GM23338 (cell line): ENCODE measurements at regions not wholly inside any gene's neighbourhood (a gene's known extent, or its start where the extent isn't known, plus 50 kb on each side); places are given as distances from the start of the nearest gene placed in this dataset.

Source experiments
- ATAC-seq: fragments of 200-7000 bp; cut with Tn5 transposase; 3 replicates; pipeline ENCODE4 v1.9.1; 2020
- DNase-seq: peaks from one replicate; pipeline ENCODE4 v3.0.0-alpha.2; 2015; ENCODE audit warnings: low spot score
- H2AFZ ChIP-seq: fragments of 200-600 bp; sonication (generic); 2 replicates; pipeline ENCODE4 v1.8.0; 2016; ENCODE audit warnings: antibody characterized with exemption, mild to moderate bottlenecking, moderate library complexity
- H3F3A ChIP-seq: fragments of 200-600 bp; sonication (generic); replicated peaks from 2 replicates; pipeline ENCODE4 v1.8.0; 2017; ENCODE audit warnings: antibody characterized with exemption, mixed run types, low read depth
- H3K27ac ChIP-seq: fragments of 200-600 bp; sonication (generic); 2 replicates; pipeline ENCODE4 v1.6.1; 2016; ENCODE audit warnings: low read depth
- H3K27me3 ChIP-seq: fragments of 200-600 bp; sonication (generic); 2 replicates; pipeline ENCODE4 v1.8.0; 2016; ENCODE audit warnings: mild to moderate bottlenecking, mixed run types, moderate library complexity; ENCODE audit not compliant: insufficient read depth
- H3K36me3 ChIP-seq: fragments of 200-600 bp; sonication (generic); 2 replicates; pipeline ENCODE4 v1.8.0; 2016; ENCODE audit warnings: mild to moderate bottlenecking; ENCODE audit not compliant: insufficient read depth
- H3K4me1 ChIP-seq: fragments of 200-600 bp; sonication (generic); 2 replicates; pipeline ENCODE4 v1.8.0; 2016; ENCODE audit warnings: mild to moderate bottlenecking, moderate library complexity; ENCODE audit not compliant: insufficient read depth
- H3K4me2 ChIP-seq: fragments of 200-600 bp; sonication (generic); 2 replicates; pipeline ENCODE4 v1.7.1; 2017; ENCODE audit warnings: mixed run types
- H3K4me3 ChIP-seq: fragments of 200-600 bp; sonication (generic); 2 replicates; pipeline ENCODE4 v1.6.1; 2016; ENCODE audit warnings: mixed run types
- H3K79me2 ChIP-seq: fragments of 200-600 bp; sonication (generic); replicated peaks from 2 replicates; pipeline ENCODE4 v1.8.0; 2017; ENCODE audit warnings: mild to moderate bottlenecking; ENCODE audit not compliant: insufficient read depth
- H3K9me2 ChIP-seq: fragments of 200-600 bp; sonication (generic); 2 replicates; pipeline ENCODE4 v1.8.0; 2017; ENCODE audit not compliant: insufficient read depth
- H4K20me1 ChIP-seq: fragments of 200-600 bp; sonication (generic); replicated peaks from 2 replicates; pipeline ENCODE4 v1.8.0; 2017; ENCODE audit warnings: mild to moderate bottlenecking; ENCODE audit not compliant: insufficient read depth
- H3K27ac Mint-ChIP-seq: 2 replicates; pipeline ENCODE4 v1.8.0; 2020; ENCODE audit warnings: inconsistent platforms, mild to moderate bottlenecking, moderate library complexity, mixed read lengths
- H3K27me3 Mint-ChIP-seq: 3 replicates; pipeline ENCODE4 v1.8.0; 2022; ENCODE audit warnings: low read depth, mild to moderate bottlenecking, moderate library complexity, mixed read lengths, inconsistent platforms; ENCODE audit not compliant: insufficient read depth, poor library complexity
- H3K36me3 Mint-ChIP-seq: 3 replicates; pipeline ENCODE4 v1.8.0; 2021; ENCODE audit warnings: low read depth, mild to moderate bottlenecking, inconsistent platforms, moderate library complexity, mixed read lengths
- H3K4me1 Mint-ChIP-seq: 3 replicates; pipeline ENCODE4 v1.8.0; 2020; ENCODE audit warnings: mild to moderate bottlenecking, inconsistent platforms, mixed read lengths
- H3K4me3 Mint-ChIP-seq: 3 replicates; pipeline ENCODE4 v1.8.0; 2021; ENCODE audit warnings: moderate library complexity, mild to moderate bottlenecking, inconsistent platforms, mixed read lengths
- H3K9me3 Mint-ChIP-seq: 3 replicates; pipeline ENCODE4 v1.8.0; 2020; ENCODE audit warnings: moderate library complexity, mild to moderate bottlenecking, inconsistent platforms, mixed read lengths
- CREB1 ChIP-seq: fragments of 250-450 bp; sonication (Bioruptor Pico); IDR thresholded peaks from 2 replicates; pipeline ENCODE4 v1.5.0; 2020; ENCODE audit warnings: low read depth, mild to moderate bottlenecking, moderate library complexity
- EZH2 ChIP-seq: fragments of 200-600 bp; sonication (generic); IDR thresholded peaks from one replicate; pipeline ENCODE4 v1.8.0; 2017; ENCODE audit warnings: antibody characterized with exemption, mild to moderate bottlenecking, low read depth; ENCODE audit not compliant: unreplicated experiment
- EZH2phosphoT487 ChIP-seq: fragments of 200-600 bp; sonication (generic); IDR thresholded peaks from one replicate; pipeline ENCODE4 v1.8.1; 2018; ENCODE audit warnings: antibody characterized with exemption; ENCODE audit not compliant: unreplicated experiment
- NANOG ChIP-seq: IDR thresholded peaks from 2 replicates; pipeline ENCODE4 v1.6.1; 2016; ENCODE audit warnings: antibody characterized with exemption, borderline replicate concordance
- STAT1 ChIP-seq: IDR thresholded peaks from one replicate; pipeline ENCODE4 v1.6.1; 2016; ENCODE audit warnings: antibody characterized with exemption; ENCODE audit not compliant: unreplicated experiment
- ZNF114 ChIP-seq: fragments of 250-450 bp; sonication (Bioruptor Pico); IDR thresholded peaks from 2 replicates; pipeline ENCODE4 v1.5.0; 2020; ENCODE audit warnings: mild to moderate bottlenecking, moderate library complexity
- ZNF331 ChIP-seq: fragments of 250-450 bp; sonication (Bioruptor Pico); IDR thresholded peaks from 2 replicates; pipeline ENCODE4 v1.5.0; 2020; ENCODE audit warnings: low read depth, mild to moderate bottlenecking, moderate library complexity
- TF ChIP-seq, protein P1 (sequence below): IDR thresholded peaks from 2 replicates; pipeline ENCODE4 v1.6.1; 2016; ENCODE audit warnings: antibody characterized with exemption
- TF ChIP-seq, protein P2 (sequence below), 2 experiments: fragments of 200-600 bp in 1 of 2; sonication (generic) in 1 of 2; conservative IDR thresholded peaks; 2 replicates each; pipeline versions ENCODE4 v1.5.1 to v1.6.1; 2016 to 2017; ENCODE audit warnings: antibody characterized with exemption in 2 of 2, low read depth in 2 of 2, mild to moderate bottlenecking in 2 of 2, moderate library complexity in 1 of 2
- TF ChIP-seq, protein P3 (sequence below): IDR thresholded peaks from one replicate; pipeline ENCODE4 v1.6.1; 2018; ENCODE audit warnings: antibody characterized with exemption; ENCODE audit not compliant: unreplicated experiment
- TF ChIP-seq, protein P4 (sequence below): fragments of 250-450 bp; sonication (Bioruptor Pico); IDR thresholded peaks from 2 replicates; pipeline ENCODE4 v1.5.0; 2020; ENCODE audit warnings: mild to moderate bottlenecking, moderate library complexity

DNA sequence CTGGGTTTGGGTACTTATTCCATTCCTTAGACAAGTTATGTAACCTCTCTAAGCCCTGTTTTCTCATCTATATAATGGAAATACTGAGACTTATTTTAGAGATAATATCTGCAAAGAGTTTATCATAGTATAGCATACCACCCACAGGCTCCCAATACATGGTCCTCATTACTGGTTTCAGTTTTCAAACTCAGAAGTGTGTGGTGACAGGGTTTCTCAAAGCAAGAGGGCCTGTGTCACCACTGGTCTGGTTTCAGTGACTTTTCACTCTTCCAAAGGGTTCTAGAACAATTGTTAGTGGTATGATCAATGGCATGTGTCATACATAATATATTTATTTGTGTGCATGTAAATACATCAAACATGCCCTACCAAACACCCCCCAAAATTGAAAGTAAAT lies 89.2 kb upstream of the BMPER start (continued):
- TF ChIP-seq NANOG, result no peak
- no peak for TF ChIP-seq CREB1 (CRISPR knock-in tag)
- TF ChIP-seq, protein P1, sequence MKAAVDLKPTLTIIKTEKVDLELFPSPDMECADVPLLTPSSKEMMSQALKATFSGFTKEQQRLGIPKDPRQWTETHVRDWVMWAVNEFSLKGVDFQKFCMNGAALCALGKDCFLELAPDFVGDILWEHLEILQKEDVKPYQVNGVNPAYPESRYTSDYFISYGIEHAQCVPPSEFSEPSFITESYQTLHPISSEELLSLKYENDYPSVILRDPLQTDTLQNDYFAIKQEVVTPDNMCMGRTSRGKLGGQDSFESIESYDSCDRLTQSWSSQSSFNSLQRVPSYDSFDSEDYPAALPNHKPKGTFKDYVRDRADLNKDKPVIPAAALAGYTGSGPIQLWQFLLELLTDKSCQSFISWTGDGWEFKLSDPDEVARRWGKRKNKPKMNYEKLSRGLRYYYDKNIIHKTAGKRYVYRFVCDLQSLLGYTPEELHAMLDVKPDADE, result no peak
- TF ChIP-seq ZNF114, result no peak

DNA sequence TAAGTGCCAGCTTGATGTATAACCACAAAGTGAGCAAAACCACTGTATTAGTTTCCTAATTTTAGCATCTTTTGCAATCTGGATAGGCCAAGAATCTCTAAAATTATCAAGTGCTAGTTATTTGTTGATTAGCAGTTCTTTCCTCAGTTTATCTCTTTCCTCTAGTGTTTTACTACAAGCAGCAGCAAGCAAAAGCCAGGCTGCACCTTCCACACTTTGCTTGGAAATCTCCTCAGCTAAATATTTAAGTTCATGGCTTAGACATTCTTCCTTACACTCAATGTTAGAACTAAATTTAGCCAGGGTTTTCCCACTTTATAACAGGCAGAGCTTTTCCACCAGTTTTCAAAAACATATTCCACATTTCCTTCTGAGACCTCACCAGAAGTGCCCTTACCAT lies 85.7 kb upstream of the BMPER start:
- Histone ChIP-seq H3K36me3 (no peaks in the 10 kb centered on the region), H4K20me1 (no peaks in the 10 kb centered on the region), H3K4me2 (no peak overlapping the region), H3F3A (no peaks in the 10 kb centered on the region), H2AFZ (no peak overlapping the region), H3K4me1 (no peaks in the 10 kb centered on the region), H3K27ac (no peak overlapping the region), H3K9me2 (0 out of 2 replicates have a peak, but pooled peaks cover 11% of the 10 kb centered on the region), H3K27me3 (no peaks in the 10 kb centered on the region), H3K79me2 (no peaks in the 10 kb centered on the region), H3K4me3 (no peak overlapping the region)
- ATAC-seq (no peak), DNase-seq (no peak)
- H3K36me3 Mint-ChIP-seq, result peaks cover 6% of the 10 kb centered on the region; the same call in 1 of the 3 replicates
- no peak overlapping the region for H3K27ac Mint-ChIP-seq
- no peaks in the 10 kb centered on the region for H3K4me1 Mint-ChIP-seq
- no peak overlapping the region for H3K4me3 Mint-ChIP-seq
- no peaks in the 10 kb centered on the region for H3K27me3 Mint-ChIP-seq
- H3K9me3 Mint-ChIP-seq, result peaks cover 9% of the 10 kb centered on the region; the same call in 1 of the 3 replicates
- TF ChIP-seq EZH2 (no peak), ZNF331 (no peak), CREB1 (CRISPR knock-in tag) (no peak), ZNF114 (no peak), EZH2phosphoT487 (no peak), STAT1 (no peak), NANOG (no peak)
- TF ChIP-seq, protein P2, sequence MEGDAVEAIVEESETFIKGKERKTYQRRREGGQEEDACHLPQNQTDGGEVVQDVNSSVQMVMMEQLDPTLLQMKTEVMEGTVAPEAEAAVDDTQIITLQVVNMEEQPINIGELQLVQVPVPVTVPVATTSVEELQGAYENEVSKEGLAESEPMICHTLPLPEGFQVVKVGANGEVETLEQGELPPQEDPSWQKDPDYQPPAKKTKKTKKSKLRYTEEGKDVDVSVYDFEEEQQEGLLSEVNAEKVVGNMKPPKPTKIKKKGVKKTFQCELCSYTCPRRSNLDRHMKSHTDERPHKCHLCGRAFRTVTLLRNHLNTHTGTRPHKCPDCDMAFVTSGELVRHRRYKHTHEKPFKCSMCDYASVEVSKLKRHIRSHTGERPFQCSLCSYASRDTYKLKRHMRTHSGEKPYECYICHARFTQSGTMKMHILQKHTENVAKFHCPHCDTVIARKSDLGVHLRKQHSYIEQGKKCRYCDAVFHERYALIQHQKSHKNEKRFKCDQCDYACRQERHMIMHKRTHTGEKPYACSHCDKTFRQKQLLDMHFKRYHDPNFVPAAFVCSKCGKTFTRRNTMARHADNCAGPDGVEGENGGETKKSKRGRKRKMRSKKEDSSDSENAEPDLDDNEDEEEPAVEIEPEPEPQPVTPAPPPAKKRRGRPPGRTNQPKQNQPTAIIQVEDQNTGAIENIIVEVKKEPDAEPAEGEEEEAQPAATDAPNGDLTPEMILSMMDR (conservative IDR thresholded peaks at IDR 0.05; ENCODE audit: low read depth in 2 of 2), result no peak
- TF ChIP-seq, protein P3, sequence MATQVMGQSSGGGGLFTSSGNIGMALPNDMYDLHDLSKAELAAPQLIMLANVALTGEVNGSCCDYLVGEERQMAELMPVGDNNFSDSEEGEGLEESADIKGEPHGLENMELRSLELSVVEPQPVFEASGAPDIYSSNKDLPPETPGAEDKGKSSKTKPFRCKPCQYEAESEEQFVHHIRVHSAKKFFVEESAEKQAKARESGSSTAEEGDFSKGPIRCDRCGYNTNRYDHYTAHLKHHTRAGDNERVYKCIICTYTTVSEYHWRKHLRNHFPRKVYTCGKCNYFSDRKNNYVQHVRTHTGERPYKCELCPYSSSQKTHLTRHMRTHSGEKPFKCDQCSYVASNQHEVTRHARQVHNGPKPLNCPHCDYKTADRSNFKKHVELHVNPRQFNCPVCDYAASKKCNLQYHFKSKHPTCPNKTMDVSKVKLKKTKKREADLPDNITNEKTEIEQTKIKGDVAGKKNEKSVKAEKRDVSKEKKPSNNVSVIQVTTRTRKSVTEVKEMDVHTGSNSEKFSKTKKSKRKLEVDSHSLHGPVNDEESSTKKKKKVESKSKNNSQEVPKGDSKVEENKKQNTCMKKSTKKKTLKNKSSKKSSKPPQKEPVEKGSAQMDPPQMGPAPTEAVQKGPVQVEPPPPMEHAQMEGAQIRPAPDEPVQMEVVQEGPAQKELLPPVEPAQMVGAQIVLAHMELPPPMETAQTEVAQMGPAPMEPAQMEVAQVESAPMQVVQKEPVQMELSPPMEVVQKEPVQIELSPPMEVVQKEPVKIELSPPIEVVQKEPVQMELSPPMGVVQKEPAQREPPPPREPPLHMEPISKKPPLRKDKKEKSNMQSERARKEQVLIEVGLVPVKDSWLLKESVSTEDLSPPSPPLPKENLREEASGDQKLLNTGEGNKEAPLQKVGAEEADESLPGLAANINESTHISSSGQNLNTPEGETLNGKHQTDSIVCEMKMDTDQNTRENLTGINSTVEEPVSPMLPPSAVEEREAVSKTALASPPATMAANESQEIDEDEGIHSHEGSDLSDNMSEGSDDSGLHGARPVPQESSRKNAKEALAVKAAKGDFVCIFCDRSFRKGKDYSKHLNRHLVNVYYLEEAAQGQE, result no peak
- TF ChIP-seq, protein P4, sequence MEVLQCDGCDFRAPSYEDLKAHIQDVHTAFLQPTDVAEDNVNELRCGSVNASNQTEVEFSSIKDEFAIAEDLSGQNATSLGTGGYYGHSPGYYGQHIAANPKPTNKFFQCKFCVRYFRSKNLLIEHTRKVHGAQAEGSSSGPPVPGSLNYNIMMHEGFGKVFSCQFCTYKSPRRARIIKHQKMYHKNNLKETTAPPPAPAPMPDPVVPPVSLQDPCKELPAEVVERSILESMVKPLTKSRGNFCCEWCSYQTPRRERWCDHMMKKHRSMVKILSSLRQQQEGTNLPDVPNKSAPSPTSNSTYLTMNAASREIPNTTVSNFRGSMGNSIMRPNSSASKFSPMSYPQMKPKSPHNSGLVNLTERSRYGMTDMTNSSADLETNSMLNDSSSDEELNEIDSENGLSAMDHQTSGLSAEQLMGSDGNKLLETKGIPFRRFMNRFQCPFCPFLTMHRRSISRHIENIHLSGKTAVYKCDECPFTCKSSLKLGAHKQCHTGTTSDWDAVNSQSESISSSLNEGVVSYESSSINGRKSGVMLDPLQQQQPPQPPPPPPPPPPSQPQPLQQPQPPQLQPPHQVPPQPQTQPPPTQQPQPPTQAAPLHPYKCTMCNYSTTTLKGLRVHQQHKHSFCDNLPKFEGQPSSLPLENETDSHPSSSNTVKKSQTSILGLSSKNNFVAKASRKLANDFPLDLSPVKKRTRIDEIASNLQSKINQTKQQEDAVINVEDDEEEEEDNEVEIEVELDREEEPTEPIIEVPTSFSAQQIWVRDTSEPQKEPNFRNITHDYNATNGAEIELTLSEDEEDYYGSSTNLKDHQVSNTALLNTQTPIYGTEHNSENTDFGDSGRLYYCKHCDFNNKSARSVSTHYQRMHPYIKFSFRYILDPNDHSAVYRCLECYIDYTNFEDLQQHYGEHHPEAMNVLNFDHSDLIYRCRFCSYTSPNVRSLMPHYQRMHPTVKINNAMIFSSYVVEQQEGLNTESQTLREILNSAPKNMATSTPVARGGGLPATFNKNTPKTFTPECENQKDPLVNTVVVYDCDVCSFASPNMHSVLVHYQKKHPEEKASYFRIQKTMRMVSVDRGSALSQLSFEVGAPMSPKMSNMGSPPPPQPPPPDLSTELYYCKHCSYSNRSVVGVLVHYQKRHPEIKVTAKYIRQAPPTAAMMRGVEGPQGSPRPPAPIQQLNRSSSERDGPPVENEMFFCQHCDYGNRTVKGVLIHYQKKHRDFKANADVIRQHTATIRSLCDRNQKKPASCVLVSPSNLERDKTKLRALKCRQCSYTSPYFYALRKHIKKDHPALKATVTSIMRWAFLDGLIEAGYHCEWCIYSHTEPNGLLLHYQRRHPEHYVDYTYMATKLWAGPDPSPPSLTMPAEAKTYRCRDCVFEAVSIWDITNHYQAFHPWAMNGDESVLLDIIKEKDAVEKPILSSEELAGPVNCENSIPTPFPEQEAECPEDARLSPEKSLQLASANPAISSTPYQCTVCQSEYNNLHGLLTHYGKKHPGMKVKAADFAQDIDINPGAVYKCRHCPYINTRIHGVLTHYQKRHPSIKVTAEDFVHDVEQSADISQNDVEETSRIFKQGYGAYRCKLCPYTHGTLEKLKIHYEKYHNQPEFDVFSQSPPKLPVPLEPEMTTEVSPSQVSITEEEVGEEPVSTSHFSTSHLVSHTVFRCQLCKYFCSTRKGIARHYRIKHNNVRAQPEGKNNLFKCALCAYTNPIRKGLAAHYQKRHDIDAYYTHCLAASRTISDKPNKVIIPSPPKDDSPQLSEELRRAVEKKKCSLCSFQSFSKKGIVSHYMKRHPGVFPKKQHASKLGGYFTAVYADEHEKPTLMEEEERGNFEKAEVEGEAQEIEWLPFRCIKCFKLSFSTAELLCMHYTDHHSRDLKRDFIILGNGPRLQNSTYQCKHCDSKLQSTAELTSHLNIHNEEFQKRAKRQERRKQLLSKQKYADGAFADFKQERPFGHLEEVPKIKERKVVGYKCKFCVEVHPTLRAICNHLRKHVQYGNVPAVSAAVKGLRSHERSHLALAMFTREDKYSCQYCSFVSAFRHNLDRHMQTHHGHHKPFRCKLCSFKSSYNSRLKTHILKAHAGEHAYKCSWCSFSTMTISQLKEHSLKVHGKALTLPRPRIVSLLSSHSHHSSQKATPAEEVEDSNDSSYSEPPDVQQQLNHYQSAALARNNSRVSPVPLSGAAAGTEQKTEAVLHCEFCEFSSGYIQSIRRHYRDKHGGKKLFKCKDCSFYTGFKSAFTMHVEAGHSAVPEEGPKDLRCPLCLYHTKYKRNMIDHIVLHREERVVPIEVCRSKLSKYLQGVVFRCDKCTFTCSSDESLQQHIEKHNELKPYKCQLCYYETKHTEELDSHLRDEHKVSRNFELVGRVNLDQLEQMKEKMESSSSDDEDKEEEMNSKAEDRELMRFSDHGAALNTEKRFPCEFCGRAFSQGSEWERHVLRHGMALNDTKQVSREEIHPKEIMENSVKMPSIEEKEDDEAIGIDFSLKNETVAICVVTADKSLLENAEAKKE, result no peak
- TF ChIP-seq, protein P1, result no peak
